ENCODE measurements at regions not wholly inside any gene's neighbourhood (a gene's known extent, or its start where the extent isn't known, plus 50 kb on each side); places are given as distances from the start of the nearest gene placed in this dataset.

DNA sequence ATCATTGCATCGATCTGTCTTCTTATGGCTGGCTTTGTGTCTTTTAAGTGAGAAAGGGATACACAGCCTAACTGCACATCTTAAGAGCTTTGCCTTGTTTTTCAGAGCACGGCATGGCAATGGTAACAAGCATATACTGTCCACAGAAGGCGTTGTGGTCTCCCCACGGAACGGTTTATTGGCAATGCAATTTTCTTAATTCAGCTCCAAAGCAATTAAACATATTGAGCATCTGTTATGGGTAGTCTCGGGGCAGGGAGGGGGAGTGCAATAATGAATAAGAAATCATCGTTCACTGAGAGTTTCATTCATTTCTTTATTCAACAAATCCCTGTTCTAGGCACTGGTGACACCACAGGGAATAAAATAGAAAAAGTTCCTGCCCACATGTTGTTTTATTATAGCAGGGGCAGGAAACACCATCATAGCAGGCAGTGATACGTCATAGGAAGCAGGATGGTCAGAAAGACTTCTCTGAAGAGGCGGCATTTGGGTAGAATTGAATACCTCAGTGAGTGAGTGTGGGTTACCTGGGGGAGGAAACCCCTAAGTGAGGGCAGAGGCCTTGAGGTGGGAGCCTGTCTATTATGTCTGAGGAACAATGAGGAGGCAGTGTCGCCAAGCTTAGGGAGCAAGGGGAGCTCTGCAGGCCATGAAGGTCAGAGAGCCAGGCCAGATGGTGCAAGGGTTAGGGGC lies 185.7 kb upstream of the KL start:
- TF ChIP-seq GATA3 (IDR thresholded peaks at IDR 0.05; ENCODE audit: low read depth, low read length) (no peak), GATA2 (IDR thresholded peaks at IDR 0.05; ENCODE audit: low read depth, low read length) (no peak)

All from SH-SY5Y (cell line).